ENCODE measurements at regions not wholly inside any gene's neighbourhood (a gene's known extent, or its start where the extent isn't known, plus 50 kb on each side); places are given as distances from the start of the nearest gene placed in this dataset.

- TF ChIP-seq CTCF (IDR thresholded peaks at IDR 0.05; ENCODE audit: low read depth, low read length) (no peak), POLR2A (IDR thresholded peaks at IDR 0.05; ENCODE audit: extremely low read depth, insufficient read length) (no peak)
Observed at GRCh38 chr2:134139611-134140010, 114.3 kb upstream of the MGAT5 start.

Measured in NB4 (cell line).